T-cell (primary cell): ENCODE measurements at regions not wholly inside any gene's neighbourhood (a gene's known extent, or its start where the extent isn't known, plus 50 kb on each side); places are given as distances from the start of the nearest gene placed in this dataset.

Source experiments
- ATAC-seq, 4 experiments: fragments of 200-7000 bp in 3 of 4; fragments of 150-1000 bp in 1 of 4; cut with Tn5 transposase; replicated peaks in 1 of 4; 1 replicate in 3 of 4; 2 replicates in 1 of 4; pipeline ENCODE4 v1.10.0; 2021; ENCODE audit warnings: moderate library complexity in 3 of 4, mild to moderate bottlenecking in 2 of 4, moderate number of reproducible peaks in 1 of 4
- CTCF ChIA-PET, 2 donors: fragments of 300-600 bp; sonication (Branson Sonifier 250); formaldehyde crosslinking; loops; one replicate each; lab custom pipeline; 2022; ENCODE audit warnings: antibody characterized with exemption in 2 of 2; lab: Charles Lee
- POLR2A ChIA-PET, 2 donors: fragments of 300-600 bp; sonication (Branson Sonifier 250); formaldehyde crosslinking; loops; one replicate each; lab custom pipeline; 2022; ENCODE audit warnings: antibody characterized with exemption in 2 of 2; lab: Charles Lee
- DNase-seq, 35 experiments: peaks; one replicate each; pipeline versions ENCODE4 v3.0.0 to v3.0.0-alpha.2; 2013 to 2023
- H3K27ac ChIP-seq: one replicate; pipeline ENCODE4 v1.5.1; 2013; ENCODE audit warnings: low read length
- H3K27me3 ChIP-seq, 2 experiments: replicated peaks in 1 of 2; 1 replicate in 1 of 2; 2 replicates in 1 of 2; pipeline versions ENCODE4 v1.6.1 to v1.7.0; 2013; ENCODE audit warnings: low read length in 1 of 2, mixed read lengths in 1 of 2; ENCODE audit not compliant: control insufficient read depth in 2 of 2, insufficient read depth in 2 of 2; ENCODE audit errors: extremely low read depth in 1 of 2
- H3K36me3 ChIP-seq, 2 donors: 1 replicate in 1 of 2; 2 replicates in 1 of 2; pipeline versions ENCODE4 v1.6.1 to v1.7.0; 2013; ENCODE audit warnings: low read length in 1 of 2; ENCODE audit not compliant: control insufficient read depth in 2 of 2, insufficient read depth in 1 of 2; ENCODE audit errors: extremely low read depth in 1 of 2
- H3K4me1 ChIP-seq, 2 experiments: 1 replicate in 1 of 2; 2 replicates in 1 of 2; pipeline versions ENCODE4 v1.6.1 to v1.7.0; 2013; ENCODE audit warnings: low read length in 2 of 2, mixed read lengths in 1 of 2; ENCODE audit not compliant: insufficient read depth in 2 of 2, control insufficient read depth in 1 of 2; ENCODE audit errors: extremely low read depth in 1 of 2
- H3K4me3 ChIP-seq, 2 donors: 1 replicate in 1 of 2; 2 replicates in 1 of 2; pipeline versions ENCODE4 v1.5.1 to v1.7.0; 2013; ENCODE audit warnings: mild to moderate bottlenecking in 2 of 2, low read length in 1 of 2, moderate library complexity in 1 of 2; ENCODE audit not compliant: control insufficient read depth in 1 of 2; ENCODE audit errors: extremely low read depth in 1 of 2
- H3K9me3 ChIP-seq: 2 replicates; pipeline ENCODE4 v1.7.0; 2013
- H3K27ac Mint-ChIP-seq, 2 donors: one replicate each; pipeline ENCODE4 v1.8.0; 2020 to 2021; ENCODE audit warnings: mild to moderate bottlenecking in 2 of 2, mixed read lengths in 2 of 2
- H3K27me3 Mint-ChIP-seq, 2 donors: one replicate each; pipeline ENCODE4 v1.8.0; 2021 to 2022; ENCODE audit warnings: mixed read lengths in 2 of 2
- H3K36me3 Mint-ChIP-seq: one replicate; pipeline ENCODE4 v1.8.0; 2021; ENCODE audit warnings: mixed read lengths
- H3K4me1 Mint-ChIP-seq, 3 donors: one replicate each; pipeline ENCODE4 v1.8.0; 2020 to 2022; ENCODE audit warnings: mixed read lengths in 3 of 3, mild to moderate bottlenecking in 1 of 3
- H3K4me3 Mint-ChIP-seq, 3 donors: one replicate each; pipeline ENCODE4 v1.8.0; 2020 to 2022; ENCODE audit warnings: mild to moderate bottlenecking in 3 of 3, mixed read lengths in 3 of 3, moderate library complexity in 3 of 3
- H3K9me3 Mint-ChIP-seq, 3 donors: one replicate each; pipeline ENCODE4 v1.8.0; 2020 to 2022; ENCODE audit warnings: mixed read lengths in 3 of 3
- WGBS: methylation state at CpG from one replicate; pipeline ENCODE4 v1.1.5; 2013; ENCODE audit warnings: missing lambda C conversion rate; ENCODE audit not compliant: insufficient coverage; 5-methylcytosine and 5-hydroxymethylcytosine counted together

GRCh38 chr5:158398360-158399201, 539.6 kb upstream of the CLINT1 start:
- CTCF ChIA-PET = no interaction called here
- Histone ChIP-seq H3K36me3 (no peaks in the 10 kb centered on the region), H3K4me1 (no peaks in the 10 kb centered on the region), H3K9me3 (no peaks in the 10 kb centered on the region), H3K27ac (no peak overlapping the region), H3K27me3 (no peaks in the 10 kb centered on the region), H3K4me3 (no peak overlapping the region)
- Mint-ChIP-seq H3K27ac (no peak overlapping the region), H3K4me3 (no peak overlapping the region), H3K4me1 (peaks cover 0 to 5% (median 0%) of the 10 kb centered on the region in 3 donors), H3K36me3 (no peaks in the 10 kb centered on the region), H3K27me3 (peaks cover 0 to 4% of the 10 kb centered on the region in 2 donors), H3K9me3 (peaks cover 5 to 7% (median 6%) of the 10 kb centered on the region in 3 donors)
- 67% methylated on average over 1 of the region's 6 CpGs for WGBS
- POLR2A ChIA-PET = no interaction called here
- ATAC-seq = no peak
- DNase-seq = no peak

DNA sequence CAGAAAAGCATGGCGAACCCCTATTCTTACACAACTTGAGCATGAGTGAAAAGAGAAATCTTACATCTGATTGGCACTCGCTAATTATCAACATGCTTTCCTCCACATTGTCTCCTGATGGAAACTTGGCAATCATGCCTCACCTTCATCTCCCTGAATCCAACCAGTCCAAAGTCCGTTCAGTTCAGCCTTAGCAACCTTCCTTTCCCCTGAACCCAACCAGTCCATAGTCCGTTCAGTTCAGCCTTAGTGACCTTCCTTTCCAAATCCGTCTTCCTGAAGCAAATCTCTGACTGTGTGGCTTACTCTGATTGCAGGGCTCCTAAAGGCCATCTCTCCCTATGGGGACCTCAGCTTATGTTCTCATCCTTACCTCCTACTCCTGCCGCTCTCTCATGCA, 538.3 kb upstream of the CLINT1 start:
- H3K9me3 Mint-ChIP-seq = no peaks in the 10 kb centered on the region
- no peak overlapping the region for H3K4me3 Mint-ChIP-seq
- no peaks in the 10 kb centered on the region for H3K36me3 ChIP-seq
- no peak overlapping the region for H3K27ac ChIP-seq
- no peak for DNase-seq
- ChIA-PET POLR2A (no interaction called here), CTCF (interaction anchor here in 1 of 2 donors (0.6 kb wide), 1 partner anchor 1946 kb away, joined by 3 read pairs; no protein-coding TSS in a partner anchor)
- ATAC-seq = no peak
- H3K36me3 Mint-ChIP-seq = no peaks in the 10 kb centered on the region
- no peak overlapping the region for H3K27ac Mint-ChIP-seq
- no peak overlapping the region for H3K4me3 ChIP-seq
- WGBS = 71% methylated on average over 5 of the region's 6 CpGs
- no peaks in the 10 kb centered on the region for H3K27me3 ChIP-seq
- no peaks in the 10 kb centered on the region for H3K4me1 ChIP-seq
- peaks cover 0 to 4% of the 10 kb centered on the region in 2 donors for H3K27me3 Mint-ChIP-seq
- H3K4me1 Mint-ChIP-seq = peaks cover 0 to 5% (median 0%) of the 10 kb centered on the region in 3 donors
- no peaks in the 10 kb centered on the region for H3K9me3 ChIP-seq

DNA sequence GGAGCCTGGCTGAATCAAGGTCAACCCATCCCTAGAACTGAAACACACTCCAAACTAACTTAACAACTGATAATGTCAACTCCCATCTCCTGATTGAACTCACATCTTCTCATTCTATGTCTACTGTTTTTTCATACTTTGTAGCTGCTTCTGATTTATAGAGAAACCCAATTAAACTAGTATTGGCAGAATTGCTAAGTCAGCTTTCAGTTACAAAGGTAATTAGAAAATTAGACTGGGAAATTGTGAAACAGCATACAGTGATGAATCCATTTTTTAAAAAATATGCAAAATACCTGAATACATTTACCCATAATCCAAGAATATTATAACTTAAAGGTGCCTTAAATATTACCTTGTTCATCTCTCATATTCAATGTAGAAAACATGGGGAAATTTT, 535.2 kb upstream of the CLINT1 start:
- POLR2A ChIA-PET = no interaction called here
- no peak for ATAC-seq
- no peaks in the 10 kb centered on the region for H3K36me3 Mint-ChIP-seq

GRCh38 chr5:158393457-158393856, 534.5 kb upstream of the CLINT1 start:
- no CpG with 5 or more reads among the region's 3 CpGs for WGBS
- no peak overlapping the region for H3K27ac ChIP-seq
- peaks cover 0 to 4% of the 10 kb centered on the region in 2 donors for H3K27me3 Mint-ChIP-seq
- H3K36me3 ChIP-seq = no peaks in the 10 kb centered on the region
- no peaks in the 10 kb centered on the region for H3K4me1 Mint-ChIP-seq
- POLR2A ChIA-PET = no interaction called here
- no peak overlapping the region for H3K27ac Mint-ChIP-seq
- no peaks in the 10 kb centered on the region for H3K27me3 ChIP-seq
- no peaks in the 10 kb centered on the region for H3K36me3 Mint-ChIP-seq
- ATAC-seq (no peak), DNase-seq (no peak)
- no peak overlapping the region for H3K4me3 Mint-ChIP-seq
- no peaks in the 10 kb centered on the region for H3K9me3 ChIP-seq
- H3K9me3 Mint-ChIP-seq = no peaks in the 10 kb centered on the region
- H3K4me3 ChIP-seq = no peak overlapping the region
- CTCF ChIA-PET = no interaction called here
- H3K4me1 ChIP-seq = no peaks in the 10 kb centered on the region

More for the DNA sequence above, 535.2 kb upstream of the CLINT1 start:
- Histone ChIP-seq H3K4me1 (no peaks in the 10 kb centered on the region), H3K36me3 (no peaks in the 10 kb centered on the region), H3K27ac (no peak overlapping the region), H3K27me3 (no peaks in the 10 kb centered on the region), H3K9me3 (no peaks in the 10 kb centered on the region), H3K4me3 (no peak overlapping the region)
- Mint-ChIP-seq H3K4me1 (no peaks in the 10 kb centered on the region), H3K27ac (no peak overlapping the region), H3K9me3 (no peaks in the 10 kb centered on the region), H3K4me3 (no peak overlapping the region), H3K27me3 (peaks cover 0 to 4% of the 10 kb centered on the region in 2 donors)
- CTCF ChIA-PET = no interaction called here
- DNase-seq = no peak

DNA sequence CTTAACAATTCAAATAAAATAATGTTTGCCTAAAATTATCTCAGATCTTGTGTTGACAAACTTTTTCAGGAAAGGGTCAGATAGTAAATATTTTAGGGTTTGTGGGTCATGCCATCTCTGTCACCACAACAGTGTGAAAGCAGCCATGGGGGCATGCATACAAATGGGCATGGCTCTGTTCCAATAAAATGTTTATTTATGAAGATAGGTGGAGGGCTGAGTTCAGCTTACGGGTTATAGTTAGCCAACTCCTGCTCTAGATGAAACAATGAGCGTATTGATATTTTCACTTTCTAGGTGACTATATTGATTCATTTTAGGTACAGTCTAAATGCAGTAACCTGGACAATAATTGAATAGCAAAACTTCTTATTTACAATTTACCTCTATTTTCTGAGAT, 533.8 kb upstream of the CLINT1 start:
- Histone ChIP-seq H3K27ac (no peak overlapping the region), H3K9me3 (no peaks in the 10 kb centered on the region), H3K4me1 (no peaks in the 10 kb centered on the region), H3K36me3 (no peaks in the 10 kb centered on the region), H3K4me3 (no peak overlapping the region), H3K27me3 (no peaks in the 10 kb centered on the region)
- POLR2A ChIA-PET = no interaction called here
- Mint-ChIP-seq H3K27ac (no peak overlapping the region), H3K36me3 (no peaks in the 10 kb centered on the region), H3K4me3 (no peak overlapping the region), H3K27me3 (peaks cover 0 to 3% of the 10 kb centered on the region in 2 donors), H3K9me3 (no peaks in the 10 kb centered on the region), H3K4me1 (no peaks in the 10 kb centered on the region)
- WGBS = 20% methylated on average over 1 of the region's 2 CpGs
- DNase-seq (no peak), ATAC-seq (no peak)
- CTCF ChIA-PET = no interaction called here

DNA sequence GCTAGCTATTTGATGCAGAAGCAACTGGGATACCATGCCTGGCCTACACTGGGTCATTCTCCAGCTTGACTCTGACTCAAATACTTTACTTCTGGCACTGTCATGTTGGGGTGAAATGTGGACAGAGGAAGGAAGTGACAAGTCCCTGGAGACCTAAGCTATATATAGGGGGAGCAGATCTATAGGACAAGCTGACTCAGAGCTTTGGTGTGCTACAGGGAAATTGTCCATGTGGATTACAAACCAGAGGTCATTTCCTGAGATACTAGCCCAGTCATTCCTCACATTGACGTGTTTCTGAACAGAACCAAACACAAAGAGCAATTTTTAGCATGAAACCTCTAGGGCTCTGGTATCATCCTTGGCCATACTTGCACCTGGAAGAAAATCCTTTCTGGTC, 531.6 kb upstream of the CLINT1 start:
- Histone ChIP-seq H3K4me1 (no peaks in the 10 kb centered on the region), H3K27ac (no peak overlapping the region), H3K4me3 (no peak overlapping the region), H3K27me3 (no peaks in the 10 kb centered on the region), H3K36me3 (no peaks in the 10 kb centered on the region), H3K9me3 (no peaks in the 10 kb centered on the region)
- no peak overlapping the region for H3K27ac Mint-ChIP-seq
- H3K27me3 Mint-ChIP-seq = no peaks in the 10 kb centered on the region
- no peak overlapping the region for H3K4me3 Mint-ChIP-seq
- H3K36me3 Mint-ChIP-seq = no peaks in the 10 kb centered on the region
- DNase-seq (no peak), ATAC-seq (no peak)
- ChIA-PET CTCF (interaction anchor here (0.5 kb wide), 2 partner anchors 9 to 22 kb away, joined by 3 read pairs; no protein-coding TSS in a partner anchor), POLR2A (no interaction called here)
- H3K9me3 Mint-ChIP-seq = peaks cover 0 to 7% (median 0%) of the 10 kb centered on the region in 3 donors
- WGBS = 73% methylated on average over 1 of the region's 1 CpG
- no peaks in the 10 kb centered on the region for H3K4me1 Mint-ChIP-seq
